Epidermal melanocyte (primary cell): ENCODE measurements at regions not wholly inside any gene's neighbourhood (a gene's known extent, or its start where the extent isn't known, plus 50 kb on each side); places are given as distances from the start of the nearest gene placed in this dataset.
A peak's percentile ranks its signal among the peaks of the same experiment; 100 is the strongest.

Experiments used
- DNase-seq: peaks from one replicate; pipeline ENCODE4 v3.0.0; 2011; ENCODE audit warnings: low spot score; ENCODE audit not compliant: insufficient read length

GRCh38 chr13:80782441-80782840 lies 441.5 kb upstream of the SPRY2 start:
- DNase-seq: no peak

DNA sequence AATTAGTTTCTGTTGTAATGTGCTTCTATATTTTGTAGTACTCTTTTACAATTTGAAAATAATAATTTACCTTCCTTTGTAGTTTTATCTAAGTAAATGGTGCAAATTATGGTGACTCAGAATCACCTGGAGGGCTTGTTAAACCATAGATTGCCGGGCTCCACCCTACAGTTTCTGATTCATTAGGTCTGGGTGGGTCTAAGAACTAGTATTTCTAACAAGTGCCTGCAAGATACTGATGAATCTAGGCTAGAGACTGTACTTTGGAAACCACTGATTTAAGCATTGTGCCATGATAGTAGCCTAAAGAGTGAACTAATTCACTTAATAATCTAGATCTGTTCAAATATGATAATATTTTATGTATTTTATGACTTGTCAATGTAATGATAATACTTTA lies 437.4 kb upstream of the SPRY2 start:
- DNase-seq: no peak

DNA sequence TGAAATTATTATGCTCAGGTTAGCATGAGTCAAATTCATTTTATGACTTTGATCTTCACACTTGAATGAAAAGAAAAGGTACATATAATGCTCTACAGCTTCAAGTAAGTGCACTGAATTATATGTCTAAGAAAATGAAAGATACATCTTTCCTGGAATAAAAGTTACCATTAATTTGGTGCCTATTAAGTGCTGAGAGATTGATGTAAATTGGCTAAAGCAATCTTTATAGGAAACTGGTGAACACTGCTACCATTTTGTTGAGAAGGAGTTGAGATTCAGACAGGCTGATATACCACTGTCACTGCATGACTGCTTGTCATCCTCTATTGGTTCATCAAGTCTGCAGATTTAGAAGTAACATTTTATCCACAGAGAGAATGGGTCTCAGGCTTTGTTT lies 416.8 kb upstream of the SPRY2 start:
- no peak for DNase-seq

DNA sequence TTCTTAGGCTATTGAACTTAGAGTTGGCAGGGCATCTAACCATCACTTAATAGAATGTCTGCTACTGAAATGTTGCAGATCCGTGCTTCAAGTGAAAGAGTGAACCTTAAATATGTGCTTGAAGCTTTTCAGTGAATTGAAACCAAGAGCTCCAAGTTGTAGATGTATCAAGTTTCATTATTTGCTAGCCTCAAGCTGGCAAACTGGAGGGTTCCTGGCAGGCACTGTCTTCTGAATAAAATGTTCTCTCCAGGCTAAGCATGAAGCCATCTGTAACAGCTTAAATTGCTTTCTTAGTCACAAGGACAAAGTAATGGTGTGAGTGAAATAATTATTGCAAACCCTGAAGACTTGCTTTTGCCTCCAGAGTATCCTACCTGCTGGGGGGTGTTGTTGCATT lies 415.0 kb upstream of the SPRY2 start:
- peak; percentile 22 for DNase-seq

GRCh38 chr13:80754441-80754840 lies 413.5 kb upstream of the SPRY2 start:
- no peak for DNase-seq

- DNase-seq: no peak
Measured at GRCh38 chr13:80753866-80754265, 412.9 kb upstream of the SPRY2 start.

DNA sequence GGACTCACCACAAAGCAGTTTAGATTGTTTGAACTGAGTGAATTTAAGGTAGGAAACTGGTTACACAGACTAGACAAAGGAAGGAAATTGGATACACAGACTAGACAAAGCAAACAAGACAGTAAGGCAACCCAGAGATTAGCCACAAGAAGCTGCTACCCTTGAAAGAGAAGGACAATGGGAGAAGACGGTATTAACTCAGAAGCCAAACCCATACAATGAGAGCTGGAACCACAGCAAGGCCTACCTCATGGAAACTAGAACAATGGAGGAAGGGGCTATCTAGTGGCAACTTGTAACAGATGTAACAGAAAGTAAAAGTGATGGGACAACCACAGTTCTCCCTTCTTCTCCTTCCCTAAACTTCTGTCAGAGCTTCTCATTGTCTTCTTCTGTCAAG lies 410.9 kb upstream of the SPRY2 start:
- DNase-seq: no peak

DNA sequence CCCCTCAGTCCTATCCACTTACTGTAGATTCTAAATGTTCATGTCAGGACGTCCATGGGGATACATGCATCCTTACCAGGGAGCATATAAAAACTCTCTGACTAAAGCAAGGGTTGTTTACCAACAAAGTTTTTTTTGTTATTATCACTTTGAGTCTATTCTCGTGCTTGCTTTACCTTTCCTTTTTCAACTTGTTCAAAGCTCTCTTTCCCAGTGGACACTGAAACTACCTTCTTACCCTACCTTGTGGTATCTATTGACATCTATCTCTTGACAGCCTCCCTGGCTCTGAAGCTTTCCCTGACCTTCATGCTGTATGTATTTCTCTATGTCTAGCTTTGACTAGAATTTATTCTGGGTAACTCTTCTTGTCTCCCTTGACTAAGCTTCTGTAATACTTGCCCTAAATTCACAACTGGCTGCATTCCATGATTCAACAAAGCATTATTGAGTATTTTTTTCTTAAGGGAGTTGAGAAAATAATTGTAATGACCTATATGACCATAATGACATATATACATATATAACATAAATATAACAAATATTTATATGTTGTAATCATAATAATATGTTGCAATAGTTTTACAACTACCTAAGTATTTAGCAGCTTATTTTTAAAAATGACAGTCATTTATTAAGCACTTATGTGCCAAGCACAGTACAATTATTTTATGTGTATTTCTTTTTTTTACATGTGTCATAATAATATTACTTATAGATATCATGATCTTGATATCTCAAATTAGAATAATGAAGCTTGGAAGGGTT lies 403.4 kb upstream of the SPRY2 start:
- no peak for DNase-seq

- no peak for DNase-seq
Measured at GRCh38 chr13:80742033-80742432, 401.1 kb upstream of the SPRY2 start.

DNA sequence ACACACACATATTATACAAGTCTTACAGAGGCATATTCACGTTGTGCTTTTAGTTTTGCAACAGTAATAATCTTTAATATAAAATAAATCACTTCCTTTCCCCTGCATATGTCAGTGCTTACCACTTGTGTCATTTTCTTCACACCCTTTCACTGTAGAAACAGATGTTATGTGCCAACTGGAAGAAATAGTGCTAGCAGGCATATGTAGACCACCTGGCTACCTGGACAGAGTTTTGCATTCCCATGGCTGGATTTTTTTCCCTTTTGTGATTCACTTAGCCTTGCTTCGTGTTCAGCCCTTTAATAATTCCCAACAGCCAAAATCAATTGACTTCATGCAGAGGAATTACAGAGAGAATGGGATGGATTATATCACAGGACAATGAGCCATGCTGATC lies 399.1 kb upstream of the SPRY2 start:
- DNase-seq: no peak

- no peak for DNase-seq
Measured at GRCh38 chr13:80737513-80737912, 396.6 kb upstream of the SPRY2 start.

- DNase-seq: no peak
Measured at GRCh38 chr13:80727321-80727975, 386.5 kb upstream of the SPRY2 start.

GRCh38 chr13:80726868-80727267 lies 385.9 kb upstream of the SPRY2 start:
- no peak for DNase-seq

DNA sequence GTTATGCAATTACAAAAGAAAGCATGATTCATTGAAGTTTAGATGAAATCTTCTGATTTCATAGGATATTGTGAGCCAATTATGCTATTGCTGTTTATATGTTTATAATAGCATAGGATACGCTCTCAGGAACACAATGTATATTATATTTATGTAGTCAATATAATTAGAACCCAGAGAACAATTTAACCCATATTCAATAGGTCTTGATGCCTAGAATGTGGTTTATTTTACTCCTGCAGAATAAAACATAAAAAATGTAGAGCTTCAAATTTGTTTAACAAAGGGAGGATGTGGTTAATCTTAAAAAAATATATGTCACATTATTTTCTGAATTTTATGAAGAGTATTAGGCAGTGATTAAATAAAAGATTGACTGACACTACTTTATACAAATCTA lies 380.8 kb upstream of the SPRY2 start:
- no peak for DNase-seq

- no peak for DNase-seq
Measured at GRCh38 chr13:80718970-80719369, 378.0 kb upstream of the SPRY2 start.

DNA sequence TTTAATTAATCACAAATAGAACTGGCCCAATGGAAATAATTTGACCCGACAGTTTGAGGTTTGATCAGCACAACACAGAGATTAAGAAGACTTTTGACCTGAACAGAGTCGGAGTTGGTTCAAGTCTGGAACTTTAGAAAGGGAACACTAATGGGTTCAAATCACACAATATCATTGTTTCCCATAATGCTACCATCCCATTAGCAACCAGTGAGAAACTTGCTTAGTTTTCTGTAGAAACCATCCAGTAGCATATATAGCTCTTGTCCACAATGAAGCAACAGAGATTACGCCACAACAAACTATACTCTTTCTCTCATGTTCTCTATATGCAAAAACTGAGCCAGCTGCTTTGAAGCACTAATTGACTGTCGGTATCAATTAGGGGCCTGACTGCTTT lies 376.9 kb upstream of the SPRY2 start:
- no peak for DNase-seq

DNA sequence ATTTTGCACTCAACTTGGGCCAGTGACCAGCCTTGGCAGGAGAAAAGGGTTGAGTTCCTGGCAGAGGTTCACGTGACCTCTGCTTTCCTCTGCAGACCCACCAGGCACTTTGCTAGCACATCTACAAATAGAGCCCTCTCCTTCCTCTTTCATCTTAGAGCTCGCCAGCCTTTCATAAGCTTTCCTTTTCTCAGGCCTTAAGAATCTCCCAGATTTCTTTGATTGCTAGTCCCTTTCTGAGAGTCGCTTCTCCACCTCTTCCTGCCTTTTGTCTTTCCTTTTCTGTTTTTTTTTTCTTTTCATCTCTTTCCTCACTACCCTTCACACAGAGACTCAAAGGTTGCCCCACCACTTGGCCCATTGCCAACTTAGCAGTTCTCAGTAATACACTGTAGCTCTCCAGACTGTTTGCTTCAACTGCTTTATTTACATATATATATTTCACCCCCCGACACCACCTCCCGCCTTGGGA lies 375.7 kb upstream of the SPRY2 start:
- no peak for DNase-seq

DNA sequence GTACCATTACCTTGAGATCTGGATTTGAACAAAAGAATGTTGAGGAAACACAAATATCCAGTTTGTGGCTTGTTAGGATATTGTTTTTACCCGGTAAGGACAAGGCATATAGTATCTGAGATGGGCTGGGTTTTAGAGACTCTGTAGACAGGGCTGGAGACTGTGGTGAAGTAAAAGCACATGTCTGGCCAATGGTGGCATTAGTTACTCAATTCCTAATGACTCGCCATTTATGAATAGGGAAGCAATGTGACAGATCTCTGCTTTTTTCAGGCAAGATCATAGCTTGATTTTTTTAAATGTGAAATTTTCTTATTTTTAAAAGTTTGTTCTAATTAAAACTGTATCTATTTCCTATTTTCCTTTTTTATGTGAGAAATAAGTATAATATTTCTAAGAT lies 371.1 kb upstream of the SPRY2 start:
- no peak for DNase-seq

- no peak for DNase-seq
Measured at GRCh38 chr13:80708791-80709190, 367.9 kb upstream of the SPRY2 start.

GRCh38 chr13:80707000-80707983 lies 366.4 kb upstream of the SPRY2 start:
- DNase-seq: no peak

DNA sequence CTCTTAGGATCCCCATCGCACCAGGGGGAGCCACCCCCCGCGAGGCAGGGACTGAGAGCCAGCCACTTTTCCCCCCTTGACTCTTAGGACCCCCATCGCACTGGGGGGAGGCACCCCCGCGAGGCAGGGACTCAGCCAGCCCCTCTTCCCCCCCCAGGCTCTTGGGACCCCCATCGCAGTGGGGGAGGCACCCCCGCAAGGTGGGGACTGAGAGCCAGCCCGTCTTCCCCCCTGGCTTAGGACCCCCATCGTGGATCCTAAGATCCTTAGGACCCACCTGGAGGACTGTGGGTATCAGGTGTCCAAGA lies 365.2 kb upstream of the SPRY2 start:
- DNase-seq: no peak
